K562 (cell line): ENCODE measurements at regions not wholly inside any gene's neighbourhood (a gene's known extent, or its start where the extent isn't known, plus 50 kb on each side); places are given as distances from the start of the nearest gene placed in this dataset.
A peak's percentile ranks its signal among the peaks of the same experiment; 100 is the strongest.

Experiments
- ATAC-seq: fragments of 200-7000 bp; cut with Tn5 transposase; 3 replicates; pipeline ENCODE4 v1.9.1; 2020; ENCODE audit warnings: moderate library complexity
- BruUV-seq: library from RNA; stranded (reverse); fragments of 400-500 nt; replicated peaks from 2 replicates; lab custom pipeline; 2021; lab: Mats Ljungman, UMichigan
- CTCF ChIA-PET: fragments of 300-600 bp; formaldehyde crosslinking; extraction: SDS; loops from one replicate; lab custom pipeline; 2021; ENCODE audit warnings: low intra/inter-chr PET ratio; lab: Yijun Ruan, JAX
- POLR2A ChIA-PET: fragments of 300-600, 350-650 bp; sonication (Branson Sonifier 250); formaldehyde crosslinking; extraction: SDS; loops from one replicate; lab custom pipeline; 2021; ENCODE audit warnings: antibody characterized with exemption, inconsistent platforms; lab: Yijun Ruan, JAX
- DNase-seq, 4 experiments: peaks; one replicate each; pipeline versions ENCODE4 v3.0.0 to v3.0.0-alpha.2; 2011 to 2018; ENCODE audit warnings: low spot score in 3 of 4, mixed read lengths in 3 of 4; ENCODE audit errors: extremely low read depth in 1 of 4
- FAIRE-seq: peaks from 2 replicates; lab custom pipeline; 2011; peaks lifted over from hg19 to GRCh38; lab: Jason Lieb, UNC
- H2AFZ ChIP-seq: 2 replicates; pipeline ENCODE4 v1.6.0; 2011; ENCODE audit warnings: low read depth, low read length, control low read depth, inconsistent platforms
- H3K27ac ChIP-seq: fragments of 200-600 bp; 3 replicates; pipeline ENCODE4 v1.8.0; 2011; ENCODE audit warnings: low read depth, mild to moderate bottlenecking, control low read depth, inconsistent platforms, low read length, moderate library complexity, mixed read lengths; ENCODE audit errors: extremely low read depth
- H3K27me3 ChIP-seq, 2 experiments: fragments of 300-600 bp in 1 of 2; 2 replicates in 1 of 2; 3 replicates in 1 of 2; pipeline versions ENCODE4 v1.6.0 to v1.8.0; 2011; ENCODE audit warnings: inconsistent platforms in 2 of 2, low read length in 2 of 2, mild to moderate bottlenecking in 1 of 2, mixed read lengths in 1 of 2, moderate library complexity in 1 of 2; ENCODE audit not compliant: control insufficient read depth in 2 of 2, insufficient read depth in 2 of 2
- H3K36me3 ChIP-seq: fragments of 300-600 bp; 3 replicates; pipeline ENCODE4 v1.8.0; 2011; ENCODE audit warnings: mild to moderate bottlenecking, low read length, inconsistent platforms; ENCODE audit not compliant: control insufficient read depth, insufficient read depth
- H3K4me1 ChIP-seq, 2 experiments: fragments of 200-600 bp in 1 of 2; replicated peaks in 1 of 2; 2 replicates in 1 of 2; 3 replicates in 1 of 2; pipeline versions ENCODE4 v1.5.1 to v1.8.0; 2011; ENCODE audit warnings: inconsistent platforms in 2 of 2, low read length in 2 of 2, mild to moderate bottlenecking in 1 of 2, mixed read lengths in 1 of 2, moderate library complexity in 1 of 2; ENCODE audit not compliant: control insufficient read depth in 2 of 2, insufficient read depth in 2 of 2
- H3K4me2 ChIP-seq: 2 replicates; pipeline ENCODE4 v1.6.1; 2011; ENCODE audit warnings: low read length, control low read depth, inconsistent platforms, mixed read lengths; ENCODE audit not compliant: insufficient read depth
- H3K4me3 ChIP-seq: fragments of 200-600 bp; sonication (generic), shearing (Covaris generic); 2 replicates; pipeline ENCODE4 v1.5.1; 2016; ENCODE audit warnings: control low read depth, inconsistent platforms
- H3K79me2 ChIP-seq: fragments of 200-600 bp; 3 replicates; pipeline ENCODE4 v1.8.0; 2011; ENCODE audit warnings: low read length, inconsistent platforms; ENCODE audit not compliant: control insufficient read depth, insufficient read depth
- H3K9ac ChIP-seq, 2 experiments: 2 replicates each; pipeline versions ENCODE4 v1.6.0 to v1.6.1; 2011; ENCODE audit warnings: low read depth in 2 of 2, low read length in 2 of 2, control low read depth in 1 of 2, inconsistent platforms in 1 of 2, mild to moderate bottlenecking in 1 of 2, mixed read lengths in 1 of 2; ENCODE audit not compliant: insufficient read depth in 1 of 2
- H3K9me1 ChIP-seq: one replicate; pipeline ENCODE4 v1.6.0; 2011; ENCODE audit warnings: inconsistent platforms, mild to moderate bottlenecking, low read length, moderate library complexity; ENCODE audit not compliant: control insufficient read depth, insufficient read depth
- H3K9me3 ChIP-seq: replicated peaks from 2 replicates; pipeline ENCODE4 v1.5.1; 2011; ENCODE audit warnings: low read depth, low read length, inconsistent platforms; ENCODE audit not compliant: control insufficient read depth, insufficient read depth
- H4K20me1 ChIP-seq: replicated peaks from 2 replicates; pipeline ENCODE4 v1.6.1; 2011; ENCODE audit warnings: low read length, inconsistent platforms, mixed read lengths; ENCODE audit not compliant: control insufficient read depth, insufficient read depth
- CC2D1A ChIP-seq: fragments of 450-650 bp; IDR thresholded peaks from 2 replicates; pipeline ENCODE4 v1.6.1; 2017; ENCODE audit warnings: mild to moderate bottlenecking
- CREBBP ChIP-seq: IDR thresholded peaks from one replicate; pipeline ENCODE4 v1.6.1; 2012; ENCODE audit warnings: low read depth, mild to moderate bottlenecking, control low read depth, inconsistent platforms, low read length
- DACH1 ChIP-seq: fragments of 450-650 bp; IDR thresholded peaks from 2 replicates; pipeline ENCODE4 v1.6.1; 2018; ENCODE audit not compliant: partially characterized antibody
- DDX20 ChIP-seq: fragments of 450-650 bp; IDR thresholded peaks from 2 replicates; pipeline ENCODE4 v1.6.1; 2016; ENCODE audit warnings: missing genetic modification characterization, low read depth, mild to moderate bottlenecking, missing compliant biosample characterization, moderate library complexity
- ELK1 ChIP-seq: sonication (generic); formaldehyde crosslinking; IDR thresholded peaks from 2 replicates; pipeline ENCODE4 v1.8.1; 2022; ENCODE audit warnings: missing genetic modification reagents
- ETV1 ChIP-seq: fragments of 450-650 bp; conservative IDR thresholded peaks from 2 replicates; pipeline ENCODE4 v1.6.1; 2016; ENCODE audit warnings: missing genetic modification characterization, control low read depth, low read depth, missing compliant biosample characterization
- GATAD2A ChIP-seq: fragments of 450-650 bp; IDR thresholded peaks from 2 replicates; pipeline ENCODE4 v1.6.1; 2017
- LARP7 ChIP-seq: fragments of 450-650 bp; IDR thresholded peaks from 2 replicates; pipeline ENCODE4 v1.6.1; 2016
- LEF1 ChIP-seq: fragments of 450-650 bp; IDR thresholded peaks from 2 replicates; pipeline ENCODE4 v1.6.1; 2016; ENCODE audit warnings: mild to moderate bottlenecking
- SIRT6 ChIP-seq: IDR thresholded peaks from one replicate; pipeline ENCODE4 v1.6.1; 2012; ENCODE audit warnings: low read depth, mild to moderate bottlenecking, control low read depth, inconsistent platforms, low read length, moderate library complexity
- TBL1XR1 ChIP-seq, 2 experiments: IDR thresholded peaks; 2 replicates each; pipeline ENCODE4 v1.6.1; 2012; ENCODE audit warnings: improper control_type of control experiment in 2 of 2, low read length in 2 of 2, mild to moderate bottlenecking in 1 of 2
- TFAM ChIP-seq: fragments of 250-450 bp; sonication (Bioruptor Pico); conservative IDR thresholded peaks from 2 replicates; pipeline ENCODE4 v1.5.0; 2021; ENCODE audit warnings: mild to moderate bottlenecking, moderate library complexity
- TFE3 ChIP-seq: fragments of 450-650 bp; formaldehyde crosslinking; IDR thresholded peaks from 2 replicates; pipeline ENCODE4 v1.4.0; 2020; ENCODE audit warnings: mild to moderate bottlenecking, mixed read lengths
- ZNF583 ChIP-seq: fragments of 250-450 bp; sonication (Bioruptor Pico); IDR thresholded peaks from 2 replicates; pipeline ENCODE4 v1.4.0; 2020
- ZNF699 ChIP-seq: fragments of 250-450 bp; sonication (Bioruptor Pico); IDR thresholded peaks from 2 replicates; pipeline ENCODE4 v1.8.0; 2021; ENCODE audit warnings: mild to moderate bottlenecking, moderate library complexity; ENCODE audit not compliant: insufficient replicate concordance
- ZNF766 ChIP-seq: fragments of 200-800 bp; sonication (Bioruptor generic); conservative IDR thresholded peaks from 2 replicates; pipeline ENCODE4 v1.6.1; 2016; ENCODE audit warnings: missing genetic modification characterization, missing compliant biosample characterization
- WGBS: fragments of 100-300 bp; shearing (Covaris generic); methylation state at CpG from one replicate; pipeline ENCODE4 v1.1.6; 2016; ENCODE audit warnings: low coverage, mixed read lengths; ENCODE audit not compliant: insufficient coverage; ENCODE audit errors: missing lambda C conversion rate; 5-methylcytosine and 5-hydroxymethylcytosine counted together
- in situ Hi-C: fragments of 300-500 bp; cut with MboI; formaldehyde crosslinking; loops from 4 replicates; pipeline ENCODE4 v1.15.0; 2018; ENCODE audit warnings: inconsistent platforms, mixed read lengths
- intact Hi-C: fragments of 100-400 bp; cut with micrococcal nuclease; formaldehyde crosslinking; loops from 2 replicates; pipeline ENCODE4 v1.14.2; 2022

- no peak overlapping the region for H3K27ac ChIP-seq
Measured at GRCh38 chr10:33487014-33487776, 152.7 kb upstream of the NRP1 start.

GRCh38 chr10:33485276-33485675 is 150.8 kb upstream of the NRP1 start:
- H3K4me2 ChIP-seq, result no peak overlapping the region
- no peaks in the 10 kb centered on the region for H3K27me3 ChIP-seq
- intact Hi-C loops, result no loop called here
- DNase-seq (no peak), FAIRE-seq (no peak), ATAC-seq (no peak)
- H3K4me1 ChIP-seq, result no peaks in the 10 kb centered on the region
- H3K9me1 ChIP-seq, result no peaks in the 10 kb centered on the region
- POLR2A ChIA-PET, result no interaction called here
- in situ Hi-C loops, result no loop called here
- 8% methylated on average over 3 of the region's 3 CpGs for WGBS
- no peaks in the 10 kb centered on the region for H4K20me1 ChIP-seq
- H3K9ac ChIP-seq, result no peak overlapping the region
- CTCF ChIA-PET, result no interaction called here
- no TSS peak for BruUV-seq
- no peak overlapping the region for H2AFZ ChIP-seq
- H3K36me3 ChIP-seq, result no peaks in the 10 kb centered on the region
- no peaks in the 10 kb centered on the region for H3K9me3 ChIP-seq
- H3K27ac ChIP-seq, result no peak overlapping the region
- H3K79me2 ChIP-seq, result no peaks in the 10 kb centered on the region
- H3K4me3 ChIP-seq, result no peak overlapping the region
- TF ChIP-seq TFE3 (CRISPR knock-in tag) (no peak), ETV1 (tag) (no peak), ZNF583 (CRISPR knock-in tag) (no peak), SIRT6 (no peak), GATAD2A (no peak), ELK1 (CRISPR knock-in tag) (no peak), ZNF699 (CRISPR knock-in tag) (no peak), ZNF766 (CRISPR knock-in tag) (no peak), DDX20 (no peak), CREBBP (no peak), CC2D1A (no peak), TFAM (CRISPR knock-in tag) (no peak)

More at GRCh38 chr10:33487014-33487776, 152.7 kb upstream of the NRP1 start:
- no peaks in the 10 kb centered on the region for H3K79me2 ChIP-seq
- CTCF ChIA-PET, result no interaction called here
- DNase-seq (no peak), FAIRE-seq (no peak), ATAC-seq (0 out of 3 replicates have a peak, but pooled peaks have one; percentile 42)
- in situ Hi-C loops, result no loop called here
- no peaks in the 10 kb centered on the region for H3K27me3 ChIP-seq
- no TSS peak for BruUV-seq
- H3K36me3 ChIP-seq, result no peaks in the 10 kb centered on the region
- intact Hi-C loops, result no loop called here
- H3K9me1 ChIP-seq, result no peaks in the 10 kb centered on the region
- no peak overlapping the region for H3K4me3 ChIP-seq
- H3K9me3 ChIP-seq, result no peaks in the 10 kb centered on the region
- no peak overlapping the region for H3K4me2 ChIP-seq
- H3K4me1 ChIP-seq, result no peaks in the 10 kb centered on the region
- no peak overlapping the region for H2AFZ ChIP-seq
- POLR2A ChIA-PET, result no interaction called here
- no peaks in the 10 kb centered on the region for H4K20me1 ChIP-seq
- no peak for TF ChIP-seq TBL1XR1 (IDR thresholded peaks at IDR 0.05; ENCODE audit: low read length in 2 of 2)
- no peak for TF ChIP-seq LEF1
- peak; percentile 95 for TF ChIP-seq DACH1
- TF ChIP-seq LARP7, result no peak
- 2% methylated on average over 4 of the region's 4 CpGs for WGBS
- H3K9ac ChIP-seq, result no peak overlapping the region
